IMR-90 (cell line): ENCODE measurements at regions not wholly inside any gene's neighbourhood (a gene's known extent, or its start where the extent isn't known, plus 50 kb on each side); places are given as distances from the start of the nearest gene placed in this dataset.

ENCODE experiments used
- ATAC-seq: fragments of 200-7000 bp; cut with Tn5 transposase; 2 replicates; pipeline ENCODE4 v1.9.1; 2020; ENCODE audit warnings: low read depth, mild to moderate bottlenecking, moderate library complexity
- BruUV-seq: library from RNA; stranded (reverse); fragments of 400-500 nt; replicated peaks from 2 replicates; lab custom pipeline; 2021; lab: Mats Ljungman, UMichigan
- CTCF ChIA-PET: fragments of 300-600 bp; formaldehyde crosslinking; extraction: SDS; loops from one replicate; lab custom pipeline; 2021; ENCODE audit warnings: antibody characterized with exemption; lab: Yijun Ruan, JAX
- POLR2A ChIA-PET: fragments of 300-600 bp; sonication (Branson Sonifier 250); formaldehyde crosslinking; loops from one replicate; lab custom pipeline; 2022; ENCODE audit warnings: antibody characterized with exemption; ENCODE audit not compliant: unreplicated experiment; lab: Charles Lee
- DNase-seq: peaks from one replicate; pipeline ENCODE4 v3.0.0; 2013
- H2AFZ ChIP-seq: replicated peaks from 2 replicates; pipeline ENCODE3; 2013; ENCODE audit warnings: low read length, mild to moderate bottlenecking; ENCODE audit not compliant: poor library complexity
- H2AK5ac ChIP-seq: 2 replicates; pipeline ENCODE4 v1.6.1; 2013; ENCODE audit warnings: low read depth, low read length, inconsistent platforms
- H2AK9ac ChIP-seq: replicated peaks from 2 replicates; pipeline ENCODE3; 2013; ENCODE audit warnings: mild to moderate bottlenecking, low read depth, low read length, moderate library complexity; ENCODE audit not compliant: poor library complexity
- H2BK120ac ChIP-seq: 2 replicates; pipeline ENCODE4 v1.6.1; 2013; ENCODE audit warnings: low read depth, low read length, inconsistent platforms
- H2BK15ac ChIP-seq: 3 replicates; pipeline ENCODE4 v1.6.1; 2013; ENCODE audit warnings: low read depth, low read length, inconsistent platforms
- H2BK20ac ChIP-seq: 2 replicates; pipeline ENCODE4 v1.6.1; 2013; ENCODE audit warnings: low read depth, mild to moderate bottlenecking, inconsistent platforms, low read length, moderate library complexity
- H2BK5ac ChIP-seq: 2 replicates; pipeline ENCODE4 v1.6.1; 2013; ENCODE audit warnings: mild to moderate bottlenecking, low read depth, low read length, inconsistent platforms; ENCODE audit not compliant: poor library complexity, severe bottlenecking
- H3K14ac ChIP-seq: replicated peaks from 2 replicates; pipeline ENCODE4 v1.6.1; 2013; ENCODE audit warnings: low read depth, low read length, inconsistent platforms
- H3K18ac ChIP-seq: 2 replicates; pipeline ENCODE4 v1.6.1; 2013; ENCODE audit warnings: low read depth, low read length, control low read depth
- H3K23ac ChIP-seq: 2 replicates; pipeline ENCODE4 v1.6.1; 2013; ENCODE audit warnings: low read depth, low read length, inconsistent platforms
- H3K27ac ChIP-seq: 2 replicates; pipeline ENCODE4 v1.5.1; 2013; ENCODE audit warnings: mild to moderate bottlenecking, control low read depth, low read length; ENCODE audit not compliant: insufficient read depth
- H3K27me3 ChIP-seq: 2 replicates; pipeline ENCODE4 v1.6.1; 2013; ENCODE audit warnings: low read length; ENCODE audit not compliant: control insufficient read depth, insufficient read depth
- H3K36me3 ChIP-seq: 2 replicates; pipeline ENCODE4 v1.6.1; 2013; ENCODE audit warnings: low read length, mixed read lengths; ENCODE audit not compliant: control insufficient read depth, insufficient read depth
- H3K4ac ChIP-seq: 2 replicates; pipeline ENCODE4 v1.6.1; 2013; ENCODE audit warnings: low read depth, low read length, inconsistent platforms
- H3K4me1 ChIP-seq: 2 replicates; pipeline ENCODE4 v1.6.1; 2013; ENCODE audit warnings: low read length, mixed read lengths; ENCODE audit not compliant: control insufficient read depth, insufficient read depth
- H3K4me2 ChIP-seq: 2 replicates; pipeline ENCODE4 v1.6.1; 2013; ENCODE audit warnings: low read depth, mild to moderate bottlenecking, control low read depth, low read length, moderate library complexity
- H3K4me3 ChIP-seq: 2 replicates; pipeline ENCODE4 v1.5.1; 2013; ENCODE audit warnings: low read depth, mild to moderate bottlenecking, control low read depth, low read length, moderate library complexity; ENCODE audit not compliant: insufficient read depth
- H3K56ac ChIP-seq: 2 replicates; pipeline ENCODE4 v1.6.1; 2013; ENCODE audit warnings: low read length, inconsistent platforms; ENCODE audit not compliant: insufficient read depth; ENCODE audit errors: extremely low read depth
- H3K79me1 ChIP-seq, 2 experiments: 2 replicates each; pipeline ENCODE4 v1.6.1; 2013; ENCODE audit warnings: low read length in 2 of 2, inconsistent platforms in 1 of 2, low read depth in 1 of 2
- H3K9ac ChIP-seq: 2 replicates; pipeline ENCODE4 v1.6.1; 2013; ENCODE audit warnings: low read depth, low read length, control low read depth
- H3K9me1 ChIP-seq: 2 replicates; pipeline ENCODE4 v1.6.1; 2013; ENCODE audit warnings: low read length, inconsistent platforms; ENCODE audit not compliant: insufficient read depth
- H3K9me3 ChIP-seq: 2 replicates; pipeline ENCODE4 v1.6.1; 2013; ENCODE audit warnings: low read length; ENCODE audit not compliant: control insufficient read depth, insufficient read depth
- H4K20me1 ChIP-seq: 2 replicates; pipeline ENCODE4 v1.6.1; 2013; ENCODE audit warnings: low read length, inconsistent platforms; ENCODE audit not compliant: insufficient read depth
- H4K5ac ChIP-seq: 2 replicates; pipeline ENCODE4 v1.6.1; 2013; ENCODE audit warnings: mild to moderate bottlenecking, low read depth, low read length, control low read depth
- H4K8ac ChIP-seq, 2 experiments: 2 replicates each; pipeline ENCODE4 v1.6.1; 2013; ENCODE audit warnings: low read depth in 2 of 2, low read length in 2 of 2, control low read depth in 1 of 2, inconsistent platforms in 1 of 2
- H4K91ac ChIP-seq: 2 replicates; pipeline ENCODE4 v1.6.1; 2013; ENCODE audit warnings: low read depth, low read length, inconsistent platforms; ENCODE audit not compliant: insufficient read depth
- BHLHE40 ChIP-seq: fragments of 150-350 bp; IDR thresholded peaks from 2 replicates; pipeline ENCODE4 v1.6.1; 2016; ENCODE audit warnings: mild to moderate bottlenecking, low read depth, low read length
- CEBPB ChIP-seq: IDR thresholded peaks from 2 replicates; pipeline ENCODE4 v1.6.1; 2012; ENCODE audit warnings: low read depth, low read length, improper control_type of control experiment
- ELK1 ChIP-seq: fragments of 150-350 bp; IDR thresholded peaks from 2 replicates; pipeline ENCODE4 v1.6.1; 2016; ENCODE audit warnings: low read depth, mild to moderate bottlenecking, low read length, moderate library complexity, borderline replicate concordance
- FOS ChIP-seq: fragments of 150-350 bp; IDR thresholded peaks from 2 replicates; pipeline ENCODE4 v1.6.1; 2016; ENCODE audit warnings: low read depth, low read length
- MAFK ChIP-seq: IDR thresholded peaks from 2 replicates; pipeline ENCODE4 v1.6.1; 2012; ENCODE audit warnings: low read depth, low read length, improper control_type of control experiment
- MAZ ChIP-seq: IDR thresholded peaks from 2 replicates; pipeline ENCODE4 v1.6.1; 2012; ENCODE audit warnings: low read depth, mild to moderate bottlenecking, low read length, improper control_type of control experiment, moderate library complexity, borderline replicate concordance
- MXI1 ChIP-seq: IDR thresholded peaks from 2 replicates; pipeline ENCODE4 v1.6.1; 2012; ENCODE audit warnings: low read depth, mild to moderate bottlenecking, low read length, moderate library complexity, borderline replicate concordance
- RAD21 ChIP-seq: IDR thresholded peaks from 2 replicates; pipeline ENCODE4 v1.6.1; 2012; ENCODE audit warnings: low read length, improper control_type of control experiment
- RCOR1 ChIP-seq: IDR thresholded peaks from 2 replicates; pipeline ENCODE4 v1.6.1; 2012; ENCODE audit warnings: mild to moderate bottlenecking, low read length, improper control_type of control experiment; ENCODE audit not compliant: insufficient replicate concordance
- RFX5 ChIP-seq: IDR thresholded peaks from 2 replicates; pipeline ENCODE4 v1.8.0; 2012; ENCODE audit warnings: low read depth, mild to moderate bottlenecking, low read length, moderate library complexity
- SMC3 ChIP-seq: fragments of 150-350 bp; IDR thresholded peaks from 2 replicates; pipeline ENCODE4 v1.6.1; 2016; ENCODE audit warnings: low read depth, mild to moderate bottlenecking, antibody characterized with exemption, low read length, moderate library complexity
- WGBS, 2 experiments: methylation state at CpG; one replicate each; pipeline versions ENCODE4 v1.1.5 to v1.1.7; 2013; ENCODE audit warnings: missing lambda C conversion rate in 2 of 2; ENCODE audit not compliant: insufficient read length in 1 of 2; ENCODE audit errors: extremely low coverage in 2 of 2; 5-methylcytosine and 5-hydroxymethylcytosine counted together
- dilution Hi-C: fragments of 300-500 bp; cut with HindIII; formaldehyde crosslinking; loops from one replicate; pipeline ENCODE4 v1.14.3; 2018; ENCODE audit warnings: low sequenced_read_pairs; ENCODE audit not compliant: unreplicated experiment
- in situ Hi-C: fragments of 300-500 bp; cut with MboI; formaldehyde crosslinking; loops from 3 replicates; pipeline ENCODE4 v1.14.3; 2019; ENCODE audit warnings: low sequenced_read_pairs, inconsistent platforms, mixed read lengths
- intact Hi-C: fragments of 100-400 bp; cut with micrococcal nuclease; formaldehyde crosslinking; loops from 2 replicates; pipeline ENCODE4 v1.10.0; 2022
- TF ChIP-seq, protein P1 (sequence below): conservative IDR thresholded peaks from 2 replicates; pipeline ENCODE4 v1.5.1; 2012; ENCODE audit warnings: mild to moderate bottlenecking, low read depth, low read length, improper control_type of control experiment

- CTCF ChIA-PET, result interaction anchor here (0.5 to 1.7 kb wide), 2 partner anchors 148 to 636 kb away, joined by 3 to 5 read pairs; no protein-coding TSS in a partner anchor
- in situ Hi-C loops, result loop anchor here (10.0 kb wide), 2 partner anchors 367 to 847 kb away; partner anchors contain the start of gene RBMS3
- intact Hi-C loops, result loop anchor here (2.0 to 10.0 kb wide), 4 partner anchors 269 to 849 kb away; no protein-coding TSS in a partner anchor
Measured at GRCh38 chr3:28917895-28918475, 362.9 kb upstream of the RBMS3 start.

More at GRCh38 chr3:28917895-28918475, 362.9 kb upstream of the RBMS3 start:
- Histone ChIP-seq H3K4ac (no peak overlapping the region), H4K20me1 (no peaks in the 10 kb centered on the region), H3K36me3 (no peaks in the 10 kb centered on the region), H3K23ac (no peak overlapping the region), H2AFZ (no peak overlapping the region), H4K8ac (no peak overlapping the region), H3K18ac (no peak overlapping the region), H2AK9ac (no peak overlapping the region), H4K5ac (no peak overlapping the region), H3K4me1 (peaks cover 4% of the 10 kb centered on the region), H2BK20ac (0 out of 2 replicates have a peak overlapping the region, but pooled peaks have one; percentile 33), H3K14ac (no peak overlapping the region), H2AK5ac (no peak overlapping the region), H3K9ac (no peak overlapping the region), H2BK5ac (no peak overlapping the region), H3K4me2 (no peak overlapping the region), H4K91ac (peak overlapping the region; percentile 38; the same call in 1 of the 2 replicates), H3K56ac (no peak overlapping the region), H3K27ac (no peak overlapping the region), H2BK120ac (no peak overlapping the region), H3K9me1 (no peaks in the 10 kb centered on the region), H2BK15ac (no peak overlapping the region), H3K79me1 (no peaks in the 10 kb centered on the region), H3K9me3 (no peaks in the 10 kb centered on the region), H3K4me3 (no peak overlapping the region), H3K27me3 (no peaks in the 10 kb centered on the region)
- DNase-seq, result peak; percentile 24
- dilution Hi-C loops, result no loop called here
- no CpG with 5 or more reads among the region's 4 CpGs for WGBS, 2 experiments
- no TSS peak for BruUV-seq
- peak; percentile 56 for ATAC-seq
- TF ChIP-seq, protein P1, sequence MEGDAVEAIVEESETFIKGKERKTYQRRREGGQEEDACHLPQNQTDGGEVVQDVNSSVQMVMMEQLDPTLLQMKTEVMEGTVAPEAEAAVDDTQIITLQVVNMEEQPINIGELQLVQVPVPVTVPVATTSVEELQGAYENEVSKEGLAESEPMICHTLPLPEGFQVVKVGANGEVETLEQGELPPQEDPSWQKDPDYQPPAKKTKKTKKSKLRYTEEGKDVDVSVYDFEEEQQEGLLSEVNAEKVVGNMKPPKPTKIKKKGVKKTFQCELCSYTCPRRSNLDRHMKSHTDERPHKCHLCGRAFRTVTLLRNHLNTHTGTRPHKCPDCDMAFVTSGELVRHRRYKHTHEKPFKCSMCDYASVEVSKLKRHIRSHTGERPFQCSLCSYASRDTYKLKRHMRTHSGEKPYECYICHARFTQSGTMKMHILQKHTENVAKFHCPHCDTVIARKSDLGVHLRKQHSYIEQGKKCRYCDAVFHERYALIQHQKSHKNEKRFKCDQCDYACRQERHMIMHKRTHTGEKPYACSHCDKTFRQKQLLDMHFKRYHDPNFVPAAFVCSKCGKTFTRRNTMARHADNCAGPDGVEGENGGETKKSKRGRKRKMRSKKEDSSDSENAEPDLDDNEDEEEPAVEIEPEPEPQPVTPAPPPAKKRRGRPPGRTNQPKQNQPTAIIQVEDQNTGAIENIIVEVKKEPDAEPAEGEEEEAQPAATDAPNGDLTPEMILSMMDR, result no peak
- TF ChIP-seq SMC3 (no peak), FOS (no peak), BHLHE40 (no peak), MAFK (no peak), RFX5 (no peak), MAZ (no peak), MXI1 (no peak), CEBPB (no peak), RAD21 (no peak), ELK1 (no peak), RCOR1 (no peak)
- POLR2A ChIA-PET, result no interaction called here
